Activated naive CD4-positive, alpha-beta T cell treated with anti-CD3 and anti-CD28 coated beads, Interleukin-2, amount 10 ng/mL, durations not matched to agents 7 days and 5 days (primary cell): ENCODE measurements at regions not wholly inside any gene's neighbourhood (a gene's known extent, or its start where the extent isn't known, plus 50 kb on each side); places are given as distances from the start of the nearest gene placed in this dataset.
A peak's percentile ranks its signal among the peaks of the same experiment; 100 is the strongest.
"Not testable (repeated sequence)": the region's sequence is repeated elsewhere in the genome, so short reads cannot be mapped to it uniquely, and the experiment has no call there.

ENCODE experiments used
- CTCF ChIA-PET: fragments of 350-600 bp; sonication (Branson Sonifier 250); formaldehyde crosslinking; loops from one replicate; lab custom pipeline; 2021; ENCODE audit warnings: antibody characterized with exemption; lab: Charles Lee
- DNase-seq: peaks from one replicate; pipeline ENCODE4 v3.0.0-alpha.2; 2020
- H3K27ac Mint-ChIP-seq: one replicate; pipeline ENCODE4 v1.8.0; 2021; ENCODE audit warnings: mild to moderate bottlenecking, moderate library complexity, mixed read lengths
- H3K27me3 Mint-ChIP-seq: one replicate; pipeline ENCODE4 v1.8.0; 2021; ENCODE audit warnings: mild to moderate bottlenecking, mixed read lengths
- H3K36me3 Mint-ChIP-seq: one replicate; pipeline ENCODE4 v1.8.0; 2021; ENCODE audit warnings: mixed read lengths
- H3K4me1 Mint-ChIP-seq: one replicate; pipeline ENCODE4 v1.8.0; 2021; ENCODE audit warnings: mixed read lengths
- H3K4me3 Mint-ChIP-seq: one replicate; pipeline ENCODE4 v1.8.0; 2021; ENCODE audit warnings: mild to moderate bottlenecking, moderate library complexity, mixed read lengths
- H3K9me3 Mint-ChIP-seq: one replicate; pipeline ENCODE4 v1.8.0; 2021; ENCODE audit warnings: mixed read lengths

GRCh38 chr12:4159851-4160250 lies 113.7 kb upstream of the CCND2 start:
- DNase-seq: no peak
- H3K4me1 Mint-ChIP-seq: peaks cover 67% of the 10 kb centered on the region
- H3K4me3 Mint-ChIP-seq: no peak overlapping the region
- no peak overlapping the region for H3K27ac Mint-ChIP-seq
- H3K36me3 Mint-ChIP-seq: peaks cover 9% of the 10 kb centered on the region
- peaks cover 8% of the 10 kb centered on the region for H3K9me3 Mint-ChIP-seq
- H3K27me3 Mint-ChIP-seq: peaks cover 3% of the 10 kb centered on the region
- CTCF ChIA-PET: no interaction called here

- Mint-ChIP-seq H3K9me3 (peaks cover 9% of the 10 kb centered on the region), H3K4me1 (peaks cover 71% of the 10 kb centered on the region), H3K36me3 (peaks cover 8% of the 10 kb centered on the region), H3K27ac (no peak overlapping the region), H3K27me3 (no peaks in the 10 kb centered on the region), H3K4me3 (no peak overlapping the region)
- CTCF ChIA-PET: interaction anchor here (0.6 to 0.7 kb wide), 2 partner anchors 12 to 42 kb away, joined by 3 to 4 read pairs; no protein-coding TSS in a partner anchor
- DNase-seq: no peak
Measured at GRCh38 chr12:4158306-4158705, 115.3 kb upstream of the CCND2 start.

- Mint-ChIP-seq H3K4me3 (no peak overlapping the region), H3K36me3 (peaks cover 8% of the 10 kb centered on the region), H3K4me1 (peaks cover 83% of the 10 kb centered on the region), H3K27ac (no peak overlapping the region), H3K27me3 (no peaks in the 10 kb centered on the region), H3K9me3 (peaks cover 9% of the 10 kb centered on the region)
- no peak for DNase-seq
- CTCF ChIA-PET: no interaction called here
Measured at GRCh38 chr12:4157122-4157521, 116.4 kb upstream of the CCND2 start.

DNA sequence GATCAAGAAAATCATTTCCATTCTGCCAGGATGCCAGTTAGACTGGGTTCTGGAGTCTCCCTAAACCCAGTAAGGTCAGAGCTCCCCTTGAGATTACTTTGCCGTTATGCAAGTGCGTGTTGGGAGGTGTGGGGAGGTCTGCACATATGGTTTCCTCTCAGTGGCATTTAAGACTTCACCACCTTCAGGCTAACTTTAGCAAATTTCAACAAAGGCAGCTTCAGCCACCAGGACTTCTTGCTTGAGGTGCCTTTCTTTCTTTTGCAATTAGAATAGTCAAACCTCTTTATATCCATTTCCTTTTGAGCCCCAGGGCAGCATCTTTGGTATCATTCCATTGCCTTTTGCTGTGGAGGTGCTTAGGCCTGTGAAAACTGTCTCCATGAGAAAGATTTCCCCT lies 117.2 kb upstream of the CCND2 start:
- Mint-ChIP-seq H3K4me1 (peaks cover 85% of the 10 kb centered on the region), H3K4me3 (no peak overlapping the region), H3K27me3 (no peaks in the 10 kb centered on the region), H3K27ac (no peak overlapping the region), H3K36me3 (peaks cover 9% of the 10 kb centered on the region), H3K9me3 (peaks cover 4% of the 10 kb centered on the region)
- CTCF ChIA-PET: no interaction called here
- no peak for DNase-seq

- Mint-ChIP-seq H3K36me3 (peaks cover 17% of the 10 kb centered on the region), H3K9me3 (peaks cover 14% of the 10 kb centered on the region), H3K27me3 (no peaks in the 10 kb centered on the region), H3K4me1 (peaks cover 85% of the 10 kb centered on the region), H3K27ac (peak overlapping the region; percentile 96), H3K4me3 (no peak overlapping the region)
- CTCF ChIA-PET: interaction anchor here (0.8 to 3.1 kb wide), 6 partner anchors 9 to 122 kb away, joined by 3 to 10 read pairs (median 7); no protein-coding TSS in a partner anchor
- no peak for DNase-seq
Measured at GRCh38 chr12:4154672-4155225, 118.8 kb upstream of the CCND2 start.

DNA sequence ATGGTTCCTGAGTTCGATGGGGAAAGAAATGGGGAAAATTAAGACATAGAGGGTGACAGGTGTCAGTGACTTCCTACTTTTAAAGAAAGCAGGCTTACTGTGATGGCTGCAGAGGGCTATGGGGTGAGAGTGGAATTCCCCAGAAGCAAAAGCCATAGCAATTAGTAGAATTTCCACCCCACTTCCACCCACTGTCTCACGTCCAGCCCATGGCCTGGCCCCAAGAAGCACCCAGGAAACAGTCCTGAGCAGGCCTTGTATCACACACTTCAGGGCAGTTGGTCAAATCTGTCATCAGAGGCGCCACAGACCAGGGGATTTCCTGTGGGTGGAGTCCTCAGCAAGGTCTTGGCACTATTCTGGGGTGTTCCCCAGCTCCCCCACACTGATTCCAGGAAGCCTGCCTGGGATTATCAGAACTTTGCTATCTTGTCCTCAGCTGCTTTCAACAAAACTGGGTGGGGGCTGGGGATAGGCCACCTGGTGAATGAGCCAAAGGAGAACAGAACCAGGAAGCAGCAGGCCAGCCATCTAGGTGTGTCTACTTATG lies 120.1 kb upstream of the CCND2 start:
- H3K4me1 Mint-ChIP-seq: peaks cover 86% of the 10 kb centered on the region
- H3K27me3 Mint-ChIP-seq: no peaks in the 10 kb centered on the region
- H3K9me3 Mint-ChIP-seq: peaks cover 17% of the 10 kb centered on the region
- peak overlapping the region; percentile 96 for H3K27ac Mint-ChIP-seq
- H3K4me3 Mint-ChIP-seq: peak overlapping the region; percentile 43
- DNase-seq: peak; percentile 83
- H3K36me3 Mint-ChIP-seq: peaks cover 19% of the 10 kb centered on the region
- CTCF ChIA-PET: interaction anchor here (0.7 to 3.1 kb wide), 5 partner anchors 11 to 136 kb away, joined by 3 to 10 read pairs (median 3); no protein-coding TSS in a partner anchor

GRCh38 chr12:4152145-4152795 lies 121.3 kb upstream of the CCND2 start:
- Mint-ChIP-seq H3K36me3 (peaks cover 19% of the 10 kb centered on the region), H3K4me1 (peaks cover 94% of the 10 kb centered on the region), H3K9me3 (peaks cover 17% of the 10 kb centered on the region), H3K27me3 (no peaks in the 10 kb centered on the region), H3K27ac (peak overlapping the region; percentile 96), H3K4me3 (no peak overlapping the region)
- no peak for DNase-seq
- CTCF ChIA-PET: interaction anchor here (0.8 to 2.3 kb wide), 5 partner anchors 8 to 266 kb away, joined by 3 to 6 read pairs (median 3); no protein-coding TSS in a partner anchor

GRCh38 chr12:4151362-4152121 lies 122.0 kb upstream of the CCND2 start:
- CTCF ChIA-PET: interaction anchor here (0.7 to 2.3 kb wide), 6 partner anchors 8 to 348 kb away, joined by 3 to 6 read pairs (median 4); no protein-coding TSS in a partner anchor
- H3K9me3 Mint-ChIP-seq: peaks cover 17% of the 10 kb centered on the region
- no peak overlapping the region for H3K4me3 Mint-ChIP-seq
- H3K4me1 Mint-ChIP-seq: peaks cover 94% of the 10 kb centered on the region
- H3K27ac Mint-ChIP-seq: peak overlapping the region; percentile 96
- DNase-seq: no peak
- H3K36me3 Mint-ChIP-seq: peaks cover 18% of the 10 kb centered on the region
- H3K27me3 Mint-ChIP-seq: no peaks in the 10 kb centered on the region

DNA sequence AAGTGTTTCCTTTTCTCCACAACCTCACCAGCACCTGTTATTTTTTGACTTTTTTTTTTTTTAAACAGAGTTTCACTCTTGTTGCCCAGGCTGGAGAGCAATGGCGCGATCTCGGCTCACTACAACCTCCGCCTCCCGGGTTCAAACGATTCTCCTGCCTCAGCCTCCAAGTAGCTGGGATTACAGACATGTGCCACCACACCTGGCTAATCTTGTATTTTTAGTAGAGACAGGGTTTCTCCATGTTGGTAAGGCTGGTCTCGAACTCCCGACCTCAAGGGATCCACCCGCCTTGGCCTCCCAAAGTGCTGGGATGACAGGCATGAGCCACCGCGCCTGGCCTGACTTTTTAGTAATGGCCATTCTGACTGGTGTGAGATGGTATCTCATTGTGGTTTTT lies 123.2 kb upstream of the CCND2 start:
- H3K27me3 Mint-ChIP-seq, H3K27ac Mint-ChIP-seq, CTCF ChIA-PET, DNase-seq, H3K4me3 Mint-ChIP-seq: not testable (repeated sequence)
- Mint-ChIP-seq H3K36me3 (peaks cover 19% of the 10 kb centered on the region), H3K4me1 (peaks cover 94% of the 10 kb centered on the region), H3K9me3 (peaks cover 19% of the 10 kb centered on the region)

DNA sequence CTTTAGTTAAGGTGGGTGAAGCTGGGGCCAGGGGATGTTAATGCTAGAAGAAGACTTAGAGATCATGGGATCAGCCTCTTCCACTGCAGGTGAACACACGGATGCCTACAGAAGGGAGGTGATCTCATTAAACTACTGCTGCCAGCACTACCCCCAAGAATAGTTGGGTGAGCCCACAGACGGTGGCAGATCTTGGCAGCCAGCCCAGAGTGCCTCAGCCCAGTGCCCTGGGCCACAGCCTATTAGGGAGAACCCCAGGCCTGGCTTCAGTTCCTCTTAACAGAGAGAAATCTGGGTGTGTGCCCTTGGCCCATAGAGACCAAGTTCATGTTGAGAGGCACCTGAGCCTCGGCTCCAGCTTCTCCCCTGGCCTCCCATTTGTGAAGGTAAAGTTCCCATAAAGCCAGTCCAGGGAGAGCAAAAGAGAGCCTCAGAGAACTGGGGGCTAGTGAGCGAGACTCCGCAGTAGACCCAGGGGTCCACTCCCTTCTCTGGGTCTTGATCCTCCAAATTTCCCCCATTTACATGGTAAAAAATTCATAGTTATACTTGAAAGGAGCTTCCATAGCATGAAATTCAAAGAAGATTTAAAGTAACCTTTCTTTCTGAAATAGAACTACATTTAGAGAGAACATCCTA lies 125.0 kb upstream of the CCND2 start:
- CTCF ChIA-PET: interaction anchor here (1.4 to 8.3 kb wide), 2 partner anchors 41 to 128 kb away, joined by 6 to 55 read pairs; no protein-coding TSS in a partner anchor
- Mint-ChIP-seq H3K4me1 (peaks cover 94% of the 10 kb centered on the region), H3K36me3 (peaks cover 24% of the 10 kb centered on the region), H3K4me3 (no peak overlapping the region), H3K27me3 (no peaks in the 10 kb centered on the region), H3K27ac (peak overlapping the region; percentile 60), H3K9me3 (peaks cover 25% of the 10 kb centered on the region)
- no peak for DNase-seq

GRCh38 chr12:4147031-4147481 lies 126.5 kb upstream of the CCND2 start:
- Mint-ChIP-seq H3K4me1 (peaks cover 92% of the 10 kb centered on the region), H3K9me3 (peaks cover 25% of the 10 kb centered on the region), H3K27ac (peak overlapping the region; percentile 89), H3K4me3 (no peak overlapping the region), H3K36me3 (peaks cover 24% of the 10 kb centered on the region), H3K27me3 (no peaks in the 10 kb centered on the region)
- no peak for DNase-seq
- CTCF ChIA-PET: interaction anchor here (0.6 to 8.3 kb wide), 5 partner anchors 11 to 263 kb away, joined by 3 to 55 read pairs (median 4); no protein-coding TSS in a partner anchor

DNA sequence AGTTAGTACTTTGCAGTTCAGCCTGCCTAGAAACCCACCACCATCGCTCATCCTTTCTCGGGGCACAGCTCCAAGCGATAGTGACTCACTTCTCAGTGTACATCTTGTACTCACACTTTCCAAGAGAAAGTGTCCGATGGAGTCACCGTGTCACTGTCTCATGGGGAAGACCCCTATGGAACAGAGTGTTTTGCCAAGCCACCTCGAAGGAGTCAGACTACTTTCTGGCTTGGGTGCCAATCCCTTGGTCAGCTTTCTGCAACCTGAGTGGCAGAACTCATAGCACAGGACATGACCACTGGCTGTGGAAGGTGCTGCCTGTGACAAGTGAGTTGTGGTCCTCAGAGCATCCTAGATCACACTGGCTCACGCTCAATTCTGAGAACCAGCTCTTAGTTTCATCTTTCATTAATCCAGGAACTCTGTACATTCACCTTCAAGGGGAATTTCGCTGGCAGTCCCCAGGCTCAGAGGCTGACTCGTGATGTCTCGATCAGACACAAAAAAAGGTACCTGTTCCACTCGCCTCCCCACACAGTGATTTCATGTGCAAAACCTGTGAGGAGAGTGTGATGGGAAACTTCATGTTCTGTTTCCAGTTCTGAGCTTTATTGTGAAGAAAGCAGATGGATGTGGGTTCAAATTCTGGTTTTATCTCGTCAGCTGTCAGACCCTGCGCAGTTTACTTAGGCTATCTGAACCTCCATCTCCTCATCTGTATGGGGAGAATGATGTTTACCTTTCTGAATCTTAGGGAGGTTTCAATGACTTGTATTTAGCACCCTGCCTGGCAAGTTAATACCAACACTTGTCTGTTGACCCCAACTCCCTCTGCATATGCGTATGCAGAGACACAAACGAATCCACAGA lies 127.3 kb upstream of the CCND2 start:
- H3K9me3 Mint-ChIP-seq: peaks cover 24% of the 10 kb centered on the region
- H3K27me3 Mint-ChIP-seq: no peaks in the 10 kb centered on the region
- peaks cover 93% of the 10 kb centered on the region for H3K4me1 Mint-ChIP-seq
- DNase-seq: peak; percentile 46
- CTCF ChIA-PET: interaction anchor here (0.6 to 8.3 kb wide), 8 partner anchors 8 to 131 kb away, joined by 3 to 55 read pairs (median 6); no protein-coding TSS in a partner anchor
- peak overlapping the region; percentile 32 for H3K4me3 Mint-ChIP-seq
- peaks cover 18% of the 10 kb centered on the region for H3K36me3 Mint-ChIP-seq
- peak overlapping the region; percentile 89 for H3K27ac Mint-ChIP-seq
